GM18505 (cell line): ENCODE measurements at regions not wholly inside any gene's neighbourhood (a gene's known extent, or its start where the extent isn't known, plus 50 kb on each side); places are given as distances from the start of the nearest gene placed in this dataset.

Source experiments
- ATAC-seq: cut with Tn5 transposase; IDR thresholded peaks from one replicate; pipeline ENCODE4 v1.9.1; 2021; ENCODE audit not compliant: unreplicated experiment
- POLR2A ChIP-seq: IDR thresholded peaks from 4 replicates; pipeline ENCODE4 v1.6.1; 2011; ENCODE audit warnings: borderline replicate concordance; ENCODE audit not compliant: insufficient read depth, insufficient read length; ENCODE audit errors: extremely low read depth

GRCh38 chr4:53804719-53805118, 213.4 kb upstream of the LNX1 start:
- ATAC-seq: no peak
- TF ChIP-seq POLR2A: no peak

- ATAC-seq: no peak
- no peak for TF ChIP-seq POLR2A
Observed at GRCh38 chr4:53802500-53802899, 211.2 kb upstream of the LNX1 start.

- TF ChIP-seq POLR2A: no peak
- ATAC-seq: no peak
Observed at GRCh38 chr4:53801373-53801772, 210.1 kb upstream of the LNX1 start.

- ATAC-seq: no peak
- TF ChIP-seq POLR2A: no peak
Observed at GRCh38 chr4:53800741-53801140, 209.5 kb upstream of the LNX1 start.

GRCh38 chr4:53793096-53793495, 201.8 kb upstream of the LNX1 start:
- no peak for TF ChIP-seq POLR2A
- ATAC-seq: no peak

GRCh38 chr4:53790286-53790685, 199.0 kb upstream of the LNX1 start:
- no peak for ATAC-seq

GRCh38 chr4:53788621-53789020, 197.3 kb upstream of the LNX1 start:
- no peak for TF ChIP-seq POLR2A
- no peak for ATAC-seq

More at GRCh38 chr4:53790286-53790685, 199.0 kb upstream of the LNX1 start:
- TF ChIP-seq POLR2A: no peak

- TF ChIP-seq POLR2A: no peak
- no peak for ATAC-seq
Observed at GRCh38 chr4:53788011-53788410, 196.7 kb upstream of the LNX1 start.

GRCh38 chr4:53786632-53787031, 195.3 kb upstream of the LNX1 start:
- ATAC-seq: no peak
- TF ChIP-seq POLR2A: no peak

- no peak for TF ChIP-seq POLR2A
- ATAC-seq: no peak
Observed at GRCh38 chr4:53785996-53786395, 194.7 kb upstream of the LNX1 start.

- TF ChIP-seq POLR2A: no peak
Observed at GRCh38 chr4:53784112-53784511, 192.8 kb upstream of the LNX1 start.

GRCh38 chr4:53783208-53783859, 192.0 kb upstream of the LNX1 start:
- no peak for TF ChIP-seq POLR2A
- no peak for ATAC-seq

More at GRCh38 chr4:53784112-53784511, 192.8 kb upstream of the LNX1 start:
- no peak for ATAC-seq

GRCh38 chr4:53782458-53782845, 191.2 kb upstream of the LNX1 start:
- TF ChIP-seq POLR2A: no peak
- no peak for ATAC-seq

- no peak for TF ChIP-seq POLR2A
- no peak for ATAC-seq
Observed at GRCh38 chr4:53781629-53782457, 190.6 kb upstream of the LNX1 start.
